ENCODE measurements at regions not wholly inside any gene's neighbourhood (a gene's known extent, or its start where the extent isn't known, plus 50 kb on each side); places are given as distances from the start of the nearest gene placed in this dataset.
"Not testable (repeated sequence)": the region's sequence is repeated elsewhere in the genome, so short reads cannot be mapped to it uniquely, and the experiment has no call there.

DNA sequence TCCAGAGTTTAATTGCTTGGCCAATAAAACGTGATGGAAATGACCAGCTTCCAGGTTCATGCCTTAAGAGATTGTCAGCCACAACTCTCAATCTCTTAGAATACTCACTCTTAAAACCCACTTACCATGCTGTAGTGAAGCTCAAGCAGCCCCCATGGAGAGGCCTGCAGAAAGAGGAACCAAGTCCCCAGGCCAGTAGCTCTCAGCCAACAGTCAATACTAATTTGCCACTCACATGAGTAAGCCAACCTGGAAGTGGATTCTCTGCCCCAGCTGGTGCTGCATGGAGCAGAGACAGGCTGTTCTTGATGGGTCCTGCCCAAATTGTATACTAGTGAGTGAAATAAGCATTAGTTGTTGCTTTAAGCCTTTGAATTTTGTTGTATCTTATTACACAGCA lies 155.9 kb downstream of the OXSM start:
- no peak for DNase-seq

DNA sequence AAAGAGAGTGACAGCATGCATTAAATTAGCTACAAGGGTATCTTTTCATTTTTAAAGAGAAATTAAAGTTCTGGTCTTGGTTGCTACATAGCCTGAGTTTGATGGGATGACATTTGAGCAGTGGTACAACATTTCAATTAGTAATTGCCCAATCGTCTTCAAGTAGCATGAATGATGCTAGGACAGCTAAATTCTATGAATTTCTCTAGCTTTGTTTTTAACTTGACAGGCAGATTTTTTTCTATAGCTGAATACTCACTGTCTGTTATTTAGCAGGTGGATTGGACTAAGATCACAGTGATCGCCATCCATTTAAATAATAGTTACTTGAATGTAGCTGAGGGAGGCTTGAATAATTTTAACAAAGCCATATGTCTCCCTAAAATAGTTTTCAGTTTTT lies 162.2 kb downstream of the OXSM start:
- DNase-seq = no peak

DNA sequence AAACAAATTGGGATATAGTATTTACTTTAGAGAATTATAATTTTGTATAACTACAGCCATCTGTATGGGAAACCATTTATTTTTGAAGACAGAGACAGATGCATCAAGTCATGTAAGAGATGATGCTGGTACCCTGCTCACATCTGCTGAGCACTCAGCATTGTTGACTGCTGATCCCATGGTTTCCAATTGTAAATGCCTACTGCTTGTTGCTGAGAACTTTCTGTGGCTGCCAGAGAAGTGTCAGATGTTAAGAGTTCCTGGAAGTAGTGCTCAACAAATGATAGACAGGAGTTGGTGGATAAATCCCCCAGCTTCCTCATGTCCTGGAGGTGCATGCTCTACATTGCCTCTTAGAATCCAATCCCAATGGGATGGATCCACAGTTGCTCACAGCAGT lies 167.1 kb downstream of the OXSM start:
- no peak for DNase-seq

DNA sequence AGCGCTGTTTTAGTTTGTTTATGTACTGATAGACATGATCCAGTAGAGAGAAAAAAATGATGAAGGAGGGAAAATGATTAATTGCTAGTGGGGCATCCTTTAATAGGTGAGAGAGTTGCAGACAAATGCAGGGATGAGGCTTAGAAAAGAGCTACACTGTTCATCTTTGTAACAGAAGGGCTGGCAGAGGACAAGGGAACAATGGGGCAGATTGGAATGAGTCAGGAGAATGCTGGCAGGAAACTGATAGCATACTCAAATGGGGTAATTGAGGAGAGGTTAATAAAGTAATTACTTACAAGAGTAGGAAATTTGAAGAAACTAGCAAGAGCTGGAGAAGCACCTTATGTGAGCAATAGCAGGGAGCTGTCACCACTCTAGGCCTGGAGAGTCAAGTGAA lies 170.9 kb downstream of the OXSM start:
- no peak for DNase-seq

DNA sequence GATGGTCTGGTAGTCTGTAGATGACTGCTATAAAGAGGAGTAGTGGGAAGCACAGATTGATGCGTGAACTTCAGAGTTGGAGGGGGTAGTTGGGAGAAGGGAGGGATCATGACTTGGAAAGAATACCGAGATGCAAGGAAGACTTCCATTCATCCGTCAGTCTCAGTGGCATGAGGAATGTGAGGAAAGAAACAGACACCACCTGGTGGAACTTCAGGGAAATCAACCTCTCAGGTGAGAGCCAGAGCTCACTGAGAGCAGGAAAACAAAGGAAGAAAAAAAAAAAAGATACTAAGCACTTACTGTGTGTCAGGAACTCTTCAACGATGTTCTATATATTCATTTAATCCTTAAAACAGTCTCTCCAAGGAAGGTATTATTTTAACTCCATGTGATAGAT lies 172.4 kb downstream of the OXSM start:
- no peak for DNase-seq

DNA sequence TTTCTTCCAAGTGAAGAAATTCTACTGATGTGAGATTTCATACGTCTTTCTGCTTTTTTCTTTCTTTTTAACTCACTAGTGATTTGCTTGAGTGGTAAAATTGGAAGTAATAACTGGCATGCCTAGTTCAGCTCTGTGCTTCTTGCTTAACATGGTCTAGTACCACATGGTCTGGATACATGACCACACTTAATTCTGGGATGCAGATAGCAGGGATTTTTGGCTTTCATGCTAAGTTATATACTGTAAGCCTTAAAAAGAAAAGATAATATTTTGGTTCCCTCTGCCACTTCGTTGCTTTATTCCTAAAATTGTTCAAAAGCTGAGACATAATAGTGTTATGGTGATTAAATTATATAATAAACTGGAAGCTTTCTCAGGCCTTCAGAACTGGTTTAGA lies 174.3 kb downstream of the OXSM start:
- DNase-seq = no peak

DNA sequence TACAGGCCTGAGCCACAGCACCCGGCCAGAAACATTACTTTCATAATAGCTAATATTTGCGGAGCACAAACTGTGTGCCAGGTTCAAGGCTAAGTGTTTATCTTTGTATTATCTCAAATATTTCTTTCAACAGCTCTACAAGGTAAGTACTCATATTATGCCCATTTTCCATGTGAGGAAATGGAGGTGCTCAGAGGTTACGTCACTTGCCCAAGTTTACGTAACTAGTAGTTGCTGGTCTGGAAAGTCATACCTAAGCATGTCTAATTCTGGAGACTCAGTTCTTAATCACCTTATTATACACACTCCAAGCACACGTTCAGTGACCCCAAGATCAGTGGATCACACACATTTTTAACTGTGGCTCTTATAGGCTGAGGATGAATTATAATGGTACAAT lies 177.5 kb downstream of the OXSM start:
- DNase-seq = no peak

DNA sequence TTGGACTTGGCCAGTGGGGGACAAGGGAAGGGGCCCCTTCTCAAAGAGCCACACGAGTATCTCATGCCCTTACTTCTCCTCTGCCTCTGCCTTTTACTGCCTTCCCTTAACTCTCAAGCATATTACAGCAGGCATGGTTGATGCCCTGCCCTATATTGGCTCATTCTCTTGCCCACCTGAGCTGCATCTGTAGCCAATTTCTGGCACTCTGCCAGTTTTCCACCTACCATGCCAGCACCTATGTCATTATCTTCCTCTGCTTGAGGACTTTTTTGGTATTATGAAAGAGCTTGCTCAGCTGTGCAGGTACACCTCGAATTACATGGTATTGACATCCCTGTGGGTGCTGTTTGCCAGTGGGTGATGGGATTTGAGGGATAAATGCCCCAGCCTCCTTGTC lies 181.8 kb downstream of the OXSM start:
- no peak for DNase-seq

DNA sequence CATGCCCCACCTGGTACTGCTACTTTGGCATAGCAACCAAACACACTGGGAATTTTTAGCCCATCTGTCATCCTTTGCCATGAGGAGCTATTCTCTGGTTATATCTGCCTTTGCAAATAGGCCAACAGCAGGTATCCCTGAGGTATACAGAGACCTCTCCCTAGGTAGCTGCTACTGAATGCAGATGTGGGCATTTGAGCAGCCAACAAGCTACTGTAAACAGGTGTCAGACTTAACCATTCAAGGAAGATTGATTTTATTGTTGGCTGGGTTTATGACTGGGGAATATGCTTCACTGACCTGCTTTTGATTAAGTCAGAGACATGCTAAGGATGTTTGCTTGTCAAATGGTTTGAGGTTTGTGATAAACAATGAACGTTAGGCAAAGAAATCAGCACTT lies 183.2 kb downstream of the OXSM start:
- no peak for DNase-seq

DNA sequence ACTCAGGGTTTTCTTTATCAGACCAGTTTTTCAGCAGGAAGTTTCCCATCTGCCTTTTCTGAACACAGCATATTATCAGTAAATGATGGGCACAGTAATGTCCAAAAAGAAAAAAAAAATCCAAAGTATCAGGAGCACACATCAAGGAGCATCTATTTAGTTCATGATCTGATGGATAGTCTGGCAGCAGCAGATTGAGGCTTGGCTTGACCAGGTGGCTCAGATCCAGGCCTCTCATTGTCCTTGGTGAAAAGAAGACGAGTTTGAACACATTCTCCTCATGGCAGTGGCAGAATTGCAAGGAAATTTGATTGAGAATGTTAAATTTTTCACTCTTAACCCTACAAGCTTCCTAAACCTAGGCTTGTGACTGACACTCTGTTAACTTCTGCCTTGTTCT lies 192.9 kb downstream of the OXSM start:
- no peak for DNase-seq

DNA sequence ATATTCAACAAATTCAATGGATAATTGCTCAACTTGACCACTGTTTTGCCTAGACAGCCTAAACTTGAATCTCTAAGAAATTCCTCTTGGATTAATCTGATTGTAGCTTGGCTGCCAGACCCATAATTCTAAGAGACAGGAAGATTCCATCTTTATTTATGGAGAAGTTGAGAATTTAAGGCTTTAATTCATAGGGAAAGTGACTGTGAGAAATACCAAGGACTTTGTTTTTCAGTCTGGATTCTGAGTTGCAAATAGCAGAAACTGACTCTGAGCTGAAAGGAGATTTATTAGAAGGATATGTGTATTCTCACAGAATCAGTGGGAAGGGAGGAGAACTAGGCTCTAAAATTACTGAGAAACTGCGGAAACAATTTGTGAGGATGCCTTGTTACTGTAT lies 195.7 kb downstream of the OXSM start:
- DNase-seq = no peak

DNA sequence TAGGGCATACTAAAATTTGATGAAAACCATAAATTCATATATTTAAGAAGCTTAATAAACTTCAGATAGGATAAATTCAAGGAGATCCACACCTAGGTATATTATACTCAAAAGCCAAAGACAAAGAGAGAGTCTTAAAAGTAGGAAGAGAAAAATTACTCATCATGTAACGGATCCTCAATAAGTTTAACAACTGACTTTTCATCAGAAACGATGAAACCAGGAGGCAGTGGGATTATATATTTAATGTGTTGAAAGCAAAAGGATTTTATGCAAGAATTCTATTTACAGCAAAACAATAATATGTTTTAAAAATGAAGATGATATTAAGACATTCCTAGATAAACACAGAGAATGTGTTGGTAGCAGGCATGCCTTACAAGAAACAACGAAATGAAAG lies 202.7 kb downstream of the OXSM start:
- no peak for DNase-seq

DNA sequence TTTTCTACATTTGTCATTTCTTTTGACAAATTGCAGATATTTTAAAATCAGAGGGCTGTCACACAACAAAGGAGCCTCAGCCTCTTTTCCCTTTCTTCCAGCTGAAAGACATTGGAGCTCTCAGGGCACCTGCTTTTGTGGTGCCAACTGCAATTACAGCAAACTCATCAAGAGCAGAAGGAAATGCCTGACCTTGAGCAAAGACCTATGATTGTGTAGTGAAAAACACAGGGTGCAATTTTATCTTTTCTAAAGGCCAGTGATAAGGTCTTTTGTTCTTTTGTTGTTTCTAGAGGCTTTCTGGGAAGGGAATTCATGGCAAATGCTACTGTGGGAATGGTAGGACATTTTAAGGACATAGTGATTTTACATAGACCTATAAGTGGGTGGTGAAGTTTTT lies 214.3 kb downstream of the OXSM start:
- no peak for DNase-seq

DNA sequence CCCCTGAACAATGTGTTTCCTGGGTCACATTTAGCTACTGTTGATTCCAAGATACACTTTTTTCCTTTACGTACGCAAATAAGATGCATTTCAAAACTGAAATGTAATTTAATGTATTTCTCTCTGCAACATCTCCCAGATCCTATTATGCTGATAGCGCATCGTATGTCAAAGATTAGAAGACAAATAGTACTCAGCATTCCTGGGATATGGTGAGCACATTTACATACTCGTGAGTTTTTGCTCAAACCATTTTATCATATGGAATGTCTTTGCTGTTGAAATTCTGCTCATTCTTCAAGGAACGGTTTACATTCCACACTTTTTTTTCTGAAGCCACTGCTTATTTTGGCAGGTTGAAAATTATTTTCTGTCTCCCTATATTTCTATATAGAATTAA lies 221.4 kb downstream of the OXSM start:
- no peak for DNase-seq

DNA sequence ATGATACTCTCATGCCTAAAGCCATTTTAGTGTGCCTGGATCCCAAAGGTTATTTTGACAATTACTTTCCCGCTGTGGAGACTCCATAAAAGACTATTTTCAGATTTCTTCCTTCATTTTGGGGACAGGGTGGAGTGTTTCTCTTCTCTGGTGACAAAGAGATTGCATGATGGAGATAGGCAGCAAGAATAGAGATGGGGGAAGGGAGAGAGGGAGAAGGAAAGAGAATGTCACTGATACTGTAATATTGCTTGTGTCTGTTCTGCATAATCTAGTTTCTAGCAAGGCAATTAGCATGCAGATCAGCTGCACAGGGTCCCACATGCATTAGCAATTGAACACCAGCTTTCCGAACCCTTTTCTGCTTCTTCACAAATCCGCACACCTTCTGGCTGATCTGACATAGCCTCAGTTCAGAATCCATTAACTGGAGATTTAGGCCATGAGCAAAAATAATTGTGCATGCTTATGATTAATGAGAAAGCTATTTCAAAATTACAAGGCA lies 222.4 kb downstream of the OXSM start:
- DNase-seq = no peak

DNA sequence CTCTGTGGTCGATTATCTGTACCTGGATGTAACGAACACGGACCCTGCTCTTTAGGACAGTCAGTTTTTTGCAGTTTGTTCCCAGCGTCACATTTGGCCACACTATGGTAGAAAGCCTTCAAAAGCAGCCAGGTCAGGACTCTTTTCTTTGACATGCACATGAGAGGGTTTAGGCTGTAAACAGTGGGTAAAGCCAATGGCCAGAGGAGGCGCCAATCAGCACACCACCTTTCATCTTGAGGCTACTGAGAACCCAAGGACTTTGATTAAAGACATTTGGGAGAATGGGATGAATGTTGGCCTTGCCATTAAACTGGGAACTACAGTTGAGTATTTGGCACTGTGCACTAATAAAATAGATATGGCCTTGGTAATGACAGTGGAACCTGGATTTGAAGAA lies 225.9 kb downstream of the OXSM start:
- no peak for DNase-seq

DNA sequence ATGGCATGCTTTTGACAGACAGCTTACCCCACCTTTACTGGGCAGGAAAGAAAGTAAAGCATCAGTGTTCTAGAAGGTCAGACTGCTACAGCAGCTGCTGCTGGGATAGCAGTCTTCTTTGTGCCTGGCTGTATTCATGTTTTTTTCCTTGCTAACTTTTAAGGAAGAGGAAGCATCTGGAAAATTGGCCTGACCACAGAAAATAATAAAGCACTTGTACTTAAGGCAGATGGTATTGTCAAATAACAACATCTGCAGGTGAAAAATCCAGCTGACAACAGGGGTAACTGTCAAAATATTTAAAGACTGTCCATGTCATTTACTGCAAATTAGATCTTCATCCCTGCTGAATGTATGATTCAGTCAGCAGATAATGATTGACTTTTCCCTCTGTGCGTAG lies 229.0 kb downstream of the OXSM start:
- no peak for DNase-seq

DNA sequence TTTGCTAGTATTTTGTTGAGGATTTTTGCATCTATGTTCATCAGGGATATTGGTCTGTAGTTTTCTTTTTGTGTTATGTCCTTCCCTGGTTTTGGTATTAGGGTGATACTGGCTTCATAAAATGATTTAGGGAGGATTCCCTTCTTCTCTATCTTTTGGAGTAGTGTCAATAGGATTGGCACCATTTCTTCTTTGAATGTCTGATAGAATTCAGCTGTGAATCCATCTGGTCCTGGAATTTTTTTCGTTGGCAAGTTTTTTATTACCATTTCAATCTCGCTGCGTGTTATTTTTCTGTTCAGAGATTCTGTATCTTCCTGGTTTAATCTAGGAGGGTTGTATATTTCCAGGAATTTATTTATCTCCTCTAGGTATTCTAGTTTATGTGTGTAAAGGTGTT lies 234.3 kb downstream of the OXSM start:
- not testable (repeated sequence) for DNase-seq

DNA sequence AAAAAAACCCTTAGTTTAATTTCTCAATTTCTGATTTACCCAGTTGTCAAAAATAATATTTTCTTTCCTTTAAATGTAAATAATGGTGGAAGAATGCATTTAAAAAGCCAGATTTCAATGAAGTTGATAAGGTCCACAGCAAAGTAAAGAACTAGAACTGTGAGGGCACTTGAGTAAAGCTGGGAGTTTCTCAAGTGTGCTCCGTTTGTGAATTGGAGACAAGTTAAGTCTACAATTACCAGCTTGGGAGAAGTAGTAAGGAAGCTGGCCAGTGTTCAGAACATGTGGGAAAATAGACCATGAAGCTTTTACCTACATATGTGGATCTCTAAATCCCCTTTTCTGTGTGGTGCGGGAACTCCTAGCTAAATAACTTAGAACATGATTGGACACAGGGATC lies 239.4 kb downstream of the OXSM start:
- DNase-seq = no peak

DNA sequence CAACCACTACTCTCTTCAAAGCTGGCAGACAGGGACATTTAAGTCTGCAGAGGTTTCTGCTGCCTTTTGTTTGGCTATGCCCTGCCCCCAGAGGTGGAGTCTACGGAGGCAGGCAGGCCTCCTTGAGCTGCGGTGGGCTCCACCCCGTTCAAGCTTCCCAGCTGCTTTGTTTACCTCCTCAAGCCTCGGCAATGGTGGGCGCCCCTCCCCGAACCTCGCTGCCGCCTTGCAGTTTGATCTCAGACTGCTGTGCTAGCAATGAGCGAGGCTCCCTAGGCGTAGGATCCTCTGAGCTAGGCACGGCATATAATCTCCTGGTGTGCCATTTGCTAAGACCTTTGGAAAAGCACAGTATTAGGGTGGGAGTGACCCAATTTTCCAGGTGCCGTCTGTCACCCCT lies 252.2 kb downstream of the OXSM start:
- DNase-seq = not testable (repeated sequence)

DNA sequence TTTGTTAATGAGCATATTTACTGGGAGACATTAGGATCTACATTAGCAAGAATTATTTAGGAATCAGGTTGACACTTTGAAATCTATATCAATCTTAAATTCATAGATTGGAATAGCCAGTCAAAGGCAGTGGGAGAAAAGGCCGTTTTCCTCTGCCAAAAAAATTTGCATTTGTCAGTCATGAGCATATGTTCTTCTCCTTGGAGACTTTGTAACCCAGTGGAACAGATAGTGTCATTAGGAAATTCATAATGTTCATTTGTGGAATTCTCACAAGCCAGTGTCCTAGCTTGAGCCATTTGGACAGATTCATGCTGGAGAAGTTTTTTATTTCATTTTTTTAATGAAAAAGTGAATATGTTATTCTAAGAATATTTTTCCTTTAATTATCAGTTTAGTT lies 260.1 kb downstream of the OXSM start:
- no peak for DNase-seq

DNA sequence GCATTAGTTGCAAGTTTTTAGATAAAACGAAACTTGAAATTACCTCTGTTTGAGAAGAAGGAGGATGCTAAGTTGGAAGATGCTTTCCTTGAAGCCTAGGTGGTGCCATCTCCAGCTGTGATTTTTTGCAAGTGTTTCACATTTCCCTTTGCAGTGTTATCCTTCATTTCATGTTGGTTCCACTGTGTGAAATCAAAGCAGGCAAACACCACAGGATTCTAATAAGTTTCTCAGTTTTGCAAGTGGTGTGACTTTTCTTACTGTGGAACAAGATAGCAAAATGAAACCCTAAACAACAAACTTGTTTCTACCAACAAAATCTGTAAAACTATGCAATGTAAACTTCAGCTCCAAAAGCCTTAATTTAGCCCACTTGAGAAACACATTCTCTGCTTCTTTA lies 260.9 kb downstream of the OXSM start:
- DNase-seq = no peak

DNA sequence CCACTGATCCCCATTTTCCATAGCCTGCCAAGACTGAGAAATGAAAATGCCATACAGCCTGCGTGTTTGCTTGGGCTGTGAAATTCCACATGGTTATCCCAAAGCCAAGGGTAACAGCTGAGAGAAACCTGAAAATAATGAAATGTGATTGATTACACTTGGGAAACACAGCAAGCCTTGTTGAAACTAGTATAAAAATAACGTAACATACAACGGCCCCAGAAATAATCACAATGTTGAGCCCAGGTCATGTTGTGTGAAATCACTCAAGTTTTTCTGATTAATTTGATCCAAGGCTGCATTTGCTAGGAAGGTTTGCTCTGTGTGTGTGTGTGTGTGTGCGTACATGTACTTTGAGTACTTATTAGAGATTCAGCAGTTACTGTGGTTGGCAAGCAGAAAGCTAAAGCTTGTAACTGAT lies 269.0 kb downstream of the OXSM start:
- DNase-seq = peak in 1 of 56 donors; percentile 1

DNA sequence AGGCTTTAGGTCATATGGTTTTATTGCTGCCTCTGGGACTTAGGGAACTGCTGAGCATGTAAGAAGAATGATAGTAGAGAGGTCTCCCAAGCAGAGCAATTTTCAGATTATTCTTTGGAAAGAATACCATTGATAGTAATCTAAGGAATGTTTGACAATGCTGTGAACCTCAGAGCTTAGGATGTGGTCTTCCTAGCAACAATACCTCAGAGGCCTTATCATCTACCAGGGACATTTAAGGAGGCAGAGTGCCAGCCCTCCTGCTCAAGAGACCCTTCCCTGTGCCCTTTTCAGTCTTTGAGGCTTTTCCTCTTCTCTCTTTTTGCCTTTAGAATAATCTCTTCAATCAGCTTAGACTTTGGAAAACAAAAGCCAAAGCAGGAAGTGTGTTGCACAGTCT lies 272.1 kb downstream of the OXSM start:
- DNase-seq = no peak

DNA sequence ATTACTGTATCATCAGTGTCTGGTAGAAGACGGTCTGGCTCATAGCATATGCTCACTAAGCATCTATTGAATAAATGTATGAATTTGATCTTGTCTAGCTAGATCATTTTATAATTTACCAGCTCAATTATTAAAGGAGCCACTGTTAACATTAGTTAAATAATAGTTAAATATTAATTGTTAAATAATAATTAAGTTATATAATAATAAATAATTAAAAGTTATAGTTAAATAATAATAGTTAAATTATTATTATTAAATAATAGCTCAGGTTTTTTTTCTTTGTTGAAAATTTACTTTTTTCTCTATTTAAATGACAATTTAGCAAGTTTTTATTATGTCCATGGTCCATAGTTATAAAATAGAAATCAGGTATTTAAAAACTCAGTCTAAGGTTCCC lies 274.4 kb downstream of the OXSM start:
- DNase-seq = no peak

Data from nucleus accumbens (tissue), 56 donors.